ENCODE measurements at regions not wholly inside any gene's neighbourhood (a gene's known extent, or its start where the extent isn't known, plus 50 kb on each side); places are given as distances from the start of the nearest gene placed in this dataset.

- no peak overlapping the region for H3K56ac ChIP-seq (ENCODE audit: insufficient read length, low read depth, low read length)
- H2AFZ ChIP-seq (ENCODE audit: low read length) = no peak overlapping the region
- no peak for TF ChIP-seq CTCF (conservative IDR thresholded peaks at IDR 0.05)
These were observed 77.5 kb upstream of the CAST start for GRCh38 chr5:96584712-96585111.

More at GRCh38 chr5:96584712-96585111, 77.5 kb upstream of the CAST start:
- Histone ChIP-seq H3K27ac (ENCODE audit: insufficient read length, low read depth, low read length) (no peak overlapping the region), H3T11ph (ENCODE audit: low read length) (no peak overlapping the region), H2BK120ac (ENCODE audit: low read depth, low read length, poor library complexity, severe bottlenecking) (no peak overlapping the region), H4K5ac (ENCODE audit: insufficient read length, low read depth, low read length) (no peak overlapping the region), H3K4me1 (ENCODE audit: insufficient read depth, low read length) (no peaks in the 10 kb centered on the region), H2BK20ac (ENCODE audit: low read depth, low read length, poor library complexity, severe bottlenecking) (no peak overlapping the region), H2BK12ac (ENCODE audit: insufficient read length, low read depth, low read length) (no peak overlapping the region), H2AK5ac (ENCODE audit: insufficient read length, low read length) (no peak overlapping the region), H3K79me2 (ENCODE audit: insufficient read depth, low read length) (no peaks in the 10 kb centered on the region), H3K4ac (ENCODE audit: low read depth, low read length) (no peak overlapping the region), H3K79me1 (ENCODE audit: insufficient read depth, low read depth, low read length, poor library complexity, severe bottlenecking) (no peaks in the 10 kb centered on the region), H3K9ac (ENCODE audit: extremely low read depth, insufficient read length, low read length) (no peak overlapping the region), H2BK15ac (ENCODE audit: low read depth, low read length) (no peak overlapping the region), H3K23ac (ENCODE audit: insufficient read length, low read depth, low read length) (no peak overlapping the region), H4K91ac (ENCODE audit: insufficient read length, low read depth, low read length) (no peak overlapping the region), H3K14ac (ENCODE audit: insufficient read depth, low read length) (no peak overlapping the region), H3K27me3 (ENCODE audit: insufficient read depth, low read length) (no peaks in the 10 kb centered on the region), H4K20me1 (ENCODE audit: control insufficient read depth, insufficient read depth, insufficient read length) (no peaks in the 10 kb centered on the region), H3K9me3 (ENCODE audit: control insufficient read depth, low read depth, low read length) (no peaks in the 10 kb centered on the region), H3K23me2 (ENCODE audit: insufficient read length, low read depth, low read length, poor library complexity, severe bottlenecking) (no peaks in the 10 kb centered on the region), H3K18ac (ENCODE audit: insufficient read length, low read depth, low read length) (no peak overlapping the region), H2BK5ac (ENCODE audit: insufficient read length, low read length) (no peak overlapping the region), H4K8ac (replicated peaks; ENCODE audit: insufficient read length, low read depth, low read length) (no peak overlapping the region), H3K4me2 (ENCODE audit: insufficient read depth, insufficient read length, low read length) (no peak overlapping the region)
- Mint-ChIP-seq H3K4me1 (no peaks in the 10 kb centered on the region), H3K9me3 (no peaks in the 10 kb centered on the region), H3K27ac (no peak overlapping the region), H3K4me3 (no peak overlapping the region), H3K27me3 (ENCODE audit: low read depth) (0 out of 2 replicates have a peak, but pooled peaks cover 1% of the 10 kb centered on the region), H3K36me3 (ENCODE audit: insufficient read depth in 1 of 3, low read depth in 3 of 3) (no peaks in the 10 kb centered on the region)
- no CpG with 5 or more reads among the region's 6 CpGs for WGBS (ENCODE audit: extremely low coverage, insufficient read length, low lambda C conversion rate)
- no peak for DNase-seq

Measured in H9 (cell line).